ENCODE measurements at regions not wholly inside any gene's neighbourhood (a gene's known extent, or its start where the extent isn't known, plus 50 kb on each side); places are given as distances from the start of the nearest gene placed in this dataset.

GRCh38 chr5:179484201-179484600, 66.2 kb upstream of the RUFY1 start:
- TF ChIP-seq POLR2AphosphoS5 (IDR thresholded peaks at IDR 0.05) (no peak), EP300 (IDR thresholded peaks at IDR 0.05) (no peak), CTCF (IDR thresholded peaks at IDR 0.05) (no peak), POLR2A (IDR thresholded peaks at IDR 0.05) (no peak)
- DNase-seq (no peak), ATAC-seq (ENCODE audit: low FRiP score in 2 of 2) (no peak)
- Histone ChIP-seq H3K9me3 (no peaks in the 10 kb centered on the region), H3K4me1 (no peaks in the 10 kb centered on the region), H3K4me3 (no peak overlapping the region), H3K27ac (no peak overlapping the region), H3K27me3 (no peaks in the 10 kb centered on the region), H3K36me3 (no peaks in the 10 kb centered on the region)
- 79 to 87% methylated on average over 4 to 6 of the region's 6 CpGs for WGBS, 2 donors

GRCh38 chr5:179478624-179479023, 71.7 kb upstream of the RUFY1 start:
- Histone ChIP-seq H3K27me3 (no peaks in the 10 kb centered on the region), H3K4me3 (no peak overlapping the region), H3K9me3 (no peaks in the 10 kb centered on the region), H3K27ac (no peak overlapping the region), H3K4me1 (no peaks in the 10 kb centered on the region), H3K36me3 (no peaks in the 10 kb centered on the region)
- WGBS, 2 donors, result 80 to 85% methylated on average over 5 of the region's 5 CpGs
- no peak for TF ChIP-seq POLR2AphosphoS5 (IDR thresholded peaks at IDR 0.05)
- no peak for TF ChIP-seq EP300 (IDR thresholded peaks at IDR 0.05)
- TF ChIP-seq POLR2A (IDR thresholded peaks at IDR 0.05), result no peak
- no peak for DNase-seq
- ATAC-seq (ENCODE audit: low FRiP score in 2 of 2), result no peak

GRCh38 chr5:179475208-179475751, 75.1 kb upstream of the RUFY1 start:
- ATAC-seq (ENCODE audit: low FRiP score in 2 of 2), result peak in 1 of 2 donors; percentile 19
- H3K27ac ChIP-seq, result no peak overlapping the region
- DNase-seq, result peak in 1 of 2 donors; percentile 45

GRCh38 chr5:179472641-179473040, 77.7 kb upstream of the RUFY1 start:
- H3K4me3 ChIP-seq, result no peak overlapping the region
- DNase-seq (peak in 1 of 2 donors; percentile 58), ATAC-seq (ENCODE audit: low FRiP score in 2 of 2) (no peak)
- no peaks in the 10 kb centered on the region for H3K4me1 ChIP-seq
- H3K9me3 ChIP-seq, result no peaks in the 10 kb centered on the region
- 77 to 86% methylated on average over 12 to 18 of the region's 18 CpGs for WGBS, 2 donors
- H3K27me3 ChIP-seq, result no peaks in the 10 kb centered on the region
- no peaks in the 10 kb centered on the region for H3K36me3 ChIP-seq
- TF ChIP-seq CTCF (IDR thresholded peaks at IDR 0.05) (no peak), EP300 (IDR thresholded peaks at IDR 0.05) (no peak), POLR2AphosphoS5 (IDR thresholded peaks at IDR 0.05) (no peak), POLR2A (IDR thresholded peaks at IDR 0.05) (no peak)
- no peak overlapping the region for H3K27ac ChIP-seq

More at GRCh38 chr5:179475208-179475751, 75.1 kb upstream of the RUFY1 start:
- no peaks in the 10 kb centered on the region for H3K27me3 ChIP-seq
- no peaks in the 10 kb centered on the region for H3K4me1 ChIP-seq
- H3K9me3 ChIP-seq, result no peaks in the 10 kb centered on the region
- H3K36me3 ChIP-seq, result no peaks in the 10 kb centered on the region
- H3K4me3 ChIP-seq, result no peak overlapping the region
- no peak for TF ChIP-seq POLR2A (IDR thresholded peaks at IDR 0.05)
- WGBS, 2 donors, result 36 to 44% methylated on average over 19 of the region's 19 CpGs

GRCh38 chr5:179472174-179472573, 78.2 kb upstream of the RUFY1 start:
- WGBS, 2 donors, result 65 to 76% methylated on average over 3 to 4 of the region's 4 CpGs
- ATAC-seq (ENCODE audit: low FRiP score in 2 of 2), result no peak
- Histone ChIP-seq H3K4me3 (no peak overlapping the region), H3K4me1 (no peaks in the 10 kb centered on the region), H3K36me3 (no peaks in the 10 kb centered on the region), H3K27me3 (no peaks in the 10 kb centered on the region), H3K9me3 (no peaks in the 10 kb centered on the region), H3K27ac (no peak overlapping the region)
- TF ChIP-seq POLR2A (IDR thresholded peaks at IDR 0.05), result no peak
- no peak for TF ChIP-seq CTCF (IDR thresholded peaks at IDR 0.05)
- no peak for TF ChIP-seq EP300 (IDR thresholded peaks at IDR 0.05)
- no peak for TF ChIP-seq POLR2AphosphoS5 (IDR thresholded peaks at IDR 0.05)
- no peak for DNase-seq

- H3K9me3 ChIP-seq, result no peaks in the 10 kb centered on the region
- TF ChIP-seq POLR2AphosphoS5 (IDR thresholded peaks at IDR 0.05) (no peak), EP300 (IDR thresholded peaks at IDR 0.05) (no peak), POLR2A (IDR thresholded peaks at IDR 0.05) (no peak), CTCF (IDR thresholded peaks at IDR 0.05) (no peak)
- no peak for ATAC-seq (ENCODE audit: low FRiP score in 2 of 2)
- no peaks in the 10 kb centered on the region for H3K27me3 ChIP-seq
- H3K36me3 ChIP-seq, result no peaks in the 10 kb centered on the region
- WGBS, 2 donors, result 72 to 78% methylated on average over 11 of the region's 11 CpGs
- H3K4me3 ChIP-seq, result no peak overlapping the region
- no peak overlapping the region for H3K27ac ChIP-seq
- peak in 1 of 2 donors; percentile 68 for DNase-seq
- no peaks in the 10 kb centered on the region for H3K4me1 ChIP-seq
Measured at GRCh38 chr5:179470201-179470600, 80.2 kb upstream of the RUFY1 start.

Measured in upper lobe of left lung (tissue), 6 donors.